ENCODE measurements at regions not wholly inside any gene's neighbourhood (a gene's known extent, or its start where the extent isn't known, plus 50 kb on each side); places are given as distances from the start of the nearest gene placed in this dataset.

GRCh38 chr10:113495553-113495952 lies 57.3 kb upstream of the HABP2 start:
- no peak overlapping the region for H3K27ac ChIP-seq (ENCODE audit: low read depth, low read length, poor library complexity, severe bottlenecking)
- ChIA-PET CTCF (ENCODE audit: unreplicated experiment) (interaction anchor here (0.6 kb wide), 1 partner anchor 22 kb away, joined by 3 read pairs; no protein-coding TSS in a partner anchor), POLR2A (no interaction called here)
- H3K79me2 ChIP-seq (ENCODE audit: insufficient read depth, low read depth, low read length), result no peaks in the 10 kb centered on the region
- no peak overlapping the region for H3K4me2 ChIP-seq (ENCODE audit: low read length)
- H3K4me3 ChIP-seq (ENCODE audit: low read depth, low read length, poor library complexity, severe bottlenecking), result no peak overlapping the region
- no TSS peak for BruUV-seq (replicated peaks)
- H2AFZ ChIP-seq (ENCODE audit: low read length), result no peak overlapping the region
- no peaks in the 10 kb centered on the region for H4K20me1 ChIP-seq (ENCODE audit: insufficient read depth, low read length)
- TF ChIP-seq CTCF (conservative IDR thresholded peaks at IDR 0.05; ENCODE audit: low read length), result no peak
- no peak for TF ChIP-seq EZH2phosphoT487 (IDR thresholded peaks at IDR 0.05; ENCODE audit: borderline replicate concordance, low read depth, low read length)
- DNase-seq (ENCODE audit: low spot score), result no peak
- no peaks in the 10 kb centered on the region for H3K9me2 ChIP-seq (ENCODE audit: insufficient read depth, low read length)
- no peaks in the 10 kb centered on the region for H3K9me3 ChIP-seq (ENCODE audit: low read length)
- H3K4me1 ChIP-seq (ENCODE audit: insufficient read depth, low read length, poor library complexity, severe bottlenecking), result no peaks in the 10 kb centered on the region
- intact Hi-C loops (cut with micrococcal nuclease; ENCODE audit: unreplicated experiment), result no loop called here
- H3K36me3 ChIP-seq (ENCODE audit: insufficient read depth, low read length), result no peaks in the 10 kb centered on the region

- no peaks in the 10 kb centered on the region for H3K9me2 ChIP-seq (ENCODE audit: insufficient read depth, low read length)
Measured at GRCh38 chr10:113496111-113497109, 56.4 kb upstream of the HABP2 start.

More at GRCh38 chr10:113496111-113497109, 56.4 kb upstream of the HABP2 start:
- no peak overlapping the region for H2AFZ ChIP-seq (ENCODE audit: low read length)
- no peak overlapping the region for H3K4me3 ChIP-seq (ENCODE audit: low read depth, low read length, poor library complexity, severe bottlenecking)
- intact Hi-C loops (cut with micrococcal nuclease; ENCODE audit: unreplicated experiment), result no loop called here
- no peaks in the 10 kb centered on the region for H3K79me2 ChIP-seq (ENCODE audit: insufficient read depth, low read depth, low read length)
- no peak overlapping the region for H3K27ac ChIP-seq (ENCODE audit: low read depth, low read length, poor library complexity, severe bottlenecking)
- CTCF ChIA-PET (ENCODE audit: unreplicated experiment), result interaction anchor here (0.6 kb wide), 2 partner anchors 8 to 21 kb away, joined by 3 read pairs; no protein-coding TSS in a partner anchor
- H4K20me1 ChIP-seq (ENCODE audit: insufficient read depth, low read length), result no peaks in the 10 kb centered on the region
- H3K36me3 ChIP-seq (ENCODE audit: insufficient read depth, low read length), result no peaks in the 10 kb centered on the region
- no peak overlapping the region for H3K4me2 ChIP-seq (ENCODE audit: low read length)
- no peaks in the 10 kb centered on the region for H3K4me1 ChIP-seq (ENCODE audit: insufficient read depth, low read length, poor library complexity, severe bottlenecking)
- no peak for DNase-seq (ENCODE audit: low spot score)
- POLR2A ChIA-PET, result interaction anchor here (0.7 kb wide), 1 partner anchor 1575 kb away, joined by 3 read pairs; no protein-coding TSS in a partner anchor
- H3K9me3 ChIP-seq (ENCODE audit: low read length), result no peaks in the 10 kb centered on the region
- no TSS peak for BruUV-seq (replicated peaks)
- TF ChIP-seq EZH2phosphoT487 (IDR thresholded peaks at IDR 0.05; ENCODE audit: borderline replicate concordance, low read depth, low read length) (no peak), CTCF (conservative IDR thresholded peaks at IDR 0.05; ENCODE audit: low read length) (no peak)
